CD14-positive monocyte (primary cell): ENCODE measurements at regions not wholly inside any gene's neighbourhood (a gene's known extent, or its start where the extent isn't known, plus 50 kb on each side); places are given as distances from the start of the nearest gene placed in this dataset.

Experiments used
- DNase-seq, 3 donors: peaks; one replicate each; pipeline ENCODE4 v3.0.0-alpha.2; 2011 to 2022
- H2AFZ ChIP-seq: 2 replicates; pipeline ENCODE4 v1.6.0; 2012; ENCODE audit warnings: mild to moderate bottlenecking, low read depth, low read length, inconsistent platforms; ENCODE audit not compliant: insufficient read depth, poor library complexity, severe bottlenecking
- H3K27ac ChIP-seq, 2 donors: 1 replicate in 1 of 2; 2 replicates in 1 of 2; pipeline ENCODE4 v1.5.1; 2012 to 2013; ENCODE audit warnings: low read length in 2 of 2, control low read depth in 1 of 2, inconsistent platforms in 1 of 2, low read depth in 1 of 2, mild to moderate bottlenecking in 1 of 2
- H3K27me3 ChIP-seq, 2 donors: one replicate each; pipeline versions ENCODE4 v1.6.0 to v1.6.1; 2011 to 2013; ENCODE audit warnings: low read length in 2 of 2; ENCODE audit not compliant: control insufficient read depth in 2 of 2, insufficient read depth in 2 of 2
- H3K36me3 ChIP-seq, 2 donors: replicated peaks in 1 of 2; 1 replicate in 1 of 2; 2 replicates in 1 of 2; pipeline versions ENCODE4 v1.5.1 to v1.6.1; 2012 to 2013; ENCODE audit warnings: low read length in 2 of 2, control low read depth in 1 of 2, inconsistent platforms in 1 of 2, mild to moderate bottlenecking in 1 of 2; ENCODE audit not compliant: insufficient read depth in 2 of 2, control insufficient read depth in 1 of 2
- H3K4me1 ChIP-seq, 2 donors: 1 replicate in 1 of 2; 2 replicates in 1 of 2; pipeline versions ENCODE4 v1.5.1 to v1.6.1; 2012 to 2013; ENCODE audit warnings: low read length in 2 of 2, control low read depth in 1 of 2, inconsistent platforms in 1 of 2, mild to moderate bottlenecking in 1 of 2, moderate library complexity in 1 of 2; ENCODE audit not compliant: insufficient read depth in 2 of 2, control insufficient read depth in 1 of 2
- H3K4me2 ChIP-seq: replicated peaks from 2 replicates; pipeline ENCODE3; 2012; ENCODE audit warnings: low read length, moderate library complexity, mild to moderate bottlenecking; ENCODE audit not compliant: poor library complexity, severe bottlenecking; ENCODE audit errors: extremely low read depth
- H3K4me3 ChIP-seq, 3 experiments: fragments of 200-600 bp in 1 of 3; sonication (generic) in 1 of 3; replicated peaks in 1 of 3; 1 replicate in 2 of 3; 2 replicates in 1 of 3; pipeline ENCODE4 v1.5.1; 2011 to 2013; ENCODE audit warnings: low read length in 3 of 3, mild to moderate bottlenecking in 3 of 3, control low read depth in 2 of 3, low read depth in 2 of 3, inconsistent platforms in 1 of 3, moderate library complexity in 1 of 3
- H3K79me2 ChIP-seq: 2 replicates; pipeline ENCODE4 v1.6.0; 2012; ENCODE audit warnings: mild to moderate bottlenecking, control low read depth, inconsistent platforms, low read length, moderate library complexity; ENCODE audit not compliant: insufficient read depth
- H3K9ac ChIP-seq: 2 replicates; pipeline ENCODE4 v1.6.0; 2017; ENCODE audit warnings: low read length, mild to moderate bottlenecking; ENCODE audit not compliant: insufficient read depth, poor library complexity, severe bottlenecking
- H3K9me3 ChIP-seq, 2 donors: replicated peaks in 1 of 2; 1 replicate in 1 of 2; 2 replicates in 1 of 2; pipeline versions ENCODE4 v1.5.1 to v1.6.1; 2012 to 2013; ENCODE audit warnings: low read length in 2 of 2, control low read depth in 1 of 2; ENCODE audit not compliant: control insufficient read depth in 1 of 2, insufficient read depth in 1 of 2
- H4K20me1 ChIP-seq: 2 replicates; pipeline ENCODE4 v1.6.0; 2012; ENCODE audit warnings: mild to moderate bottlenecking, low read length, control low read depth, moderate library complexity; ENCODE audit not compliant: insufficient read depth
- H3K27ac Mint-ChIP-seq, 7 donors: one replicate each; pipeline ENCODE4 v1.8.0; 2020; ENCODE audit warnings: mild to moderate bottlenecking in 7 of 7, mixed read lengths in 7 of 7, moderate library complexity in 6 of 7, inconsistent platforms in 2 of 7
- H3K27me3 Mint-ChIP-seq, 3 donors: one replicate each; pipeline ENCODE4 v1.8.0; 2021 to 2022; ENCODE audit warnings: low read depth in 3 of 3, mild to moderate bottlenecking in 3 of 3, mixed read lengths in 3 of 3, moderate library complexity in 3 of 3, inconsistent platforms in 1 of 3
- H3K36me3 Mint-ChIP-seq, 2 donors: one replicate each; pipeline ENCODE4 v1.8.0; 2020; ENCODE audit warnings: mixed read lengths in 2 of 2, inconsistent platforms in 1 of 2, mild to moderate bottlenecking in 1 of 2
- H3K4me1 Mint-ChIP-seq: one replicate; pipeline ENCODE4 v1.8.0; 2020; ENCODE audit warnings: mild to moderate bottlenecking, mixed read lengths
- H3K4me3 Mint-ChIP-seq, 2 donors: one replicate each; pipeline ENCODE4 v1.8.0; 2020; ENCODE audit warnings: mild to moderate bottlenecking in 2 of 2, mixed read lengths in 2 of 2, moderate library complexity in 1 of 2
- H3K9me3 Mint-ChIP-seq, 7 donors: one replicate each; pipeline ENCODE4 v1.8.0; 2020 to 2022; ENCODE audit warnings: mixed read lengths in 7 of 7, mild to moderate bottlenecking in 6 of 7, moderate library complexity in 6 of 7, inconsistent platforms in 2 of 7
- CTCF ChIP-seq: fragments of 200-600 bp; IDR thresholded peaks from one replicate; pipeline ENCODE4 v1.8.0; 2022; ENCODE audit warnings: antibody characterized with exemption, mild to moderate bottlenecking
- WGBS: methylation state at CpG from one replicate; pipeline ENCODE4 v1.1.5; 2013; ENCODE audit warnings: missing lambda C conversion rate; ENCODE audit not compliant: insufficient coverage; 5-methylcytosine and 5-hydroxymethylcytosine counted together
- intact Hi-C, 2 donors: fragments of 100-400 bp; cut with micrococcal nuclease; formaldehyde crosslinking; loops; one replicate each; pipeline versions ENCODE4 v1.15.0 to v1.15.1; 2023

- no peak overlapping the region for H3K27ac Mint-ChIP-seq
- no peak overlapping the region for H3K27ac ChIP-seq
- no CpG with 5 or more reads among the region's 2 CpGs for WGBS
Measured at GRCh38 chr10:9060314-9060713, 1005.8 kb downstream of the GATA3 start.

GRCh38 chr10:9061871-9062270 is 1007.4 kb downstream of the GATA3 start:
- intact Hi-C loops, result no loop called here
- 100% methylated on average over 2 of the region's 3 CpGs for WGBS

More at GRCh38 chr10:9060314-9060713, 1005.8 kb downstream of the GATA3 start:
- H3K9me3 ChIP-seq, result peaks cover 6 to 14% of the 10 kb centered on the region in 2 donors
- no peaks in the 10 kb centered on the region for H3K79me2 ChIP-seq
- no peaks in the 10 kb centered on the region for H3K27me3 ChIP-seq
- H3K27me3 Mint-ChIP-seq, result peaks cover 0 to 2% (median 0%) of the 10 kb centered on the region in 3 donors
- H3K4me3 Mint-ChIP-seq, result no peak overlapping the region
- no peaks in the 10 kb centered on the region for H3K4me1 Mint-ChIP-seq
- no peaks in the 10 kb centered on the region for H3K36me3 Mint-ChIP-seq
- H2AFZ ChIP-seq, result no peak overlapping the region
- DNase-seq, result no peak
- intact Hi-C loops, result no loop called here
- no peak overlapping the region for H3K4me2 ChIP-seq
- no peak overlapping the region for H3K9ac ChIP-seq
- H3K9me3 Mint-ChIP-seq, result peaks cover 2 to 17% (median 10%) of the 10 kb centered on the region in 7 donors
- H3K4me3 ChIP-seq, result no peak overlapping the region
- H3K36me3 ChIP-seq, result no peaks in the 10 kb centered on the region
- TF ChIP-seq CTCF, result no peak
- no peaks in the 10 kb centered on the region for H4K20me1 ChIP-seq
- no peaks in the 10 kb centered on the region for H3K4me1 ChIP-seq

More at GRCh38 chr10:9061871-9062270, 1007.4 kb downstream of the GATA3 start:
- H3K9me3 ChIP-seq, result peaks cover under 1 to 8% of the 10 kb centered on the region in 2 donors
- H3K36me3 ChIP-seq, result no peaks in the 10 kb centered on the region
- no peak overlapping the region for H3K4me3 ChIP-seq
- H4K20me1 ChIP-seq, result no peaks in the 10 kb centered on the region
- no peak overlapping the region for H2AFZ ChIP-seq
- no peak overlapping the region for H3K4me2 ChIP-seq
- peaks cover 0 to 2% (median 0%) of the 10 kb centered on the region in 3 donors for H3K27me3 Mint-ChIP-seq
- no peaks in the 10 kb centered on the region for H3K27me3 ChIP-seq
- H3K27ac ChIP-seq, result no peak overlapping the region
- H3K4me1 ChIP-seq, result no peaks in the 10 kb centered on the region
- H3K79me2 ChIP-seq, result no peaks in the 10 kb centered on the region
- H3K4me3 Mint-ChIP-seq, result no peak overlapping the region
- no peak overlapping the region for H3K27ac Mint-ChIP-seq
- H3K36me3 Mint-ChIP-seq, result no peaks in the 10 kb centered on the region
- no peaks in the 10 kb centered on the region for H3K4me1 Mint-ChIP-seq
- H3K9ac ChIP-seq, result no peak overlapping the region
- peaks cover 0 to 10% (median 4%) of the 10 kb centered on the region in 7 donors for H3K9me3 Mint-ChIP-seq
- no peak for TF ChIP-seq CTCF
- no peak for DNase-seq
